Mesendoderm (in vitro differentiated cells): ENCODE measurements at regions not wholly inside any gene's neighbourhood (a gene's known extent, or its start where the extent isn't known, plus 50 kb on each side); places are given as distances from the start of the nearest gene placed in this dataset.

Source experiments
- DNase-seq: peaks from one replicate; pipeline ENCODE4 v3.0.0; 2013
- H2AK5ac ChIP-seq: 2 replicates; pipeline ENCODE4 v1.6.1; 2013; ENCODE audit warnings: low read length, inconsistent platforms
- H2BK120ac ChIP-seq: 2 replicates; pipeline ENCODE4 v1.6.1; 2013; ENCODE audit warnings: low read depth, mild to moderate bottlenecking, low read length, moderate library complexity, mixed read lengths
- H2BK15ac ChIP-seq: replicated peaks from 2 replicates; pipeline ENCODE4 v1.6.1; 2013; ENCODE audit warnings: low read depth, mild to moderate bottlenecking, moderate library complexity
- H2BK5ac ChIP-seq: 2 replicates; pipeline ENCODE4 v1.6.1; 2013; ENCODE audit warnings: low read length, inconsistent platforms
- H3K18ac ChIP-seq: 2 replicates; pipeline ENCODE4 v1.6.1; 2013; ENCODE audit warnings: mild to moderate bottlenecking, low read length, mixed read lengths
- H3K23ac ChIP-seq: one replicate; pipeline ENCODE4 v1.6.1; 2013; ENCODE audit warnings: low read length
- H3K27ac ChIP-seq: 2 replicates; pipeline ENCODE4 v1.5.1; 2013; ENCODE audit warnings: low read depth, mild to moderate bottlenecking, inconsistent platforms, low read length, moderate library complexity
- H3K27me3 ChIP-seq: 2 replicates; pipeline ENCODE4 v1.6.1; 2013; ENCODE audit warnings: low read length, control low read depth, mild to moderate bottlenecking, inconsistent platforms; ENCODE audit not compliant: insufficient read depth, poor library complexity
- H3K36me3 ChIP-seq: 2 replicates; pipeline ENCODE4 v1.6.1; 2013; ENCODE audit warnings: low read length, inconsistent platforms; ENCODE audit not compliant: control insufficient read depth, insufficient read depth
- H3K4ac ChIP-seq: one replicate; pipeline ENCODE4 v1.6.1; 2013; ENCODE audit warnings: low read depth, mild to moderate bottlenecking, low read length, moderate library complexity
- H3K4me1 ChIP-seq: 2 replicates; pipeline ENCODE4 v1.6.1; 2013; ENCODE audit warnings: low read depth, low read length, inconsistent platforms; ENCODE audit not compliant: control insufficient read depth
- H3K4me2 ChIP-seq: 2 replicates; pipeline ENCODE4 v1.6.1; 2013; ENCODE audit warnings: low read length
- H3K4me3 ChIP-seq: 2 replicates; pipeline ENCODE4 v1.5.1; 2013; ENCODE audit warnings: mild to moderate bottlenecking, low read length
- H3K56ac ChIP-seq: one replicate; pipeline ENCODE4 v1.6.1; 2013; ENCODE audit warnings: low read length
- H3K79me1 ChIP-seq: 2 replicates; pipeline ENCODE4 v1.6.1; 2013; ENCODE audit warnings: low read length, inconsistent platforms
- H3K79me2 ChIP-seq: 2 replicates; pipeline ENCODE4 v1.6.1; 2013; ENCODE audit warnings: mild to moderate bottlenecking, low read length; ENCODE audit not compliant: control insufficient read depth, insufficient read depth
- H3K9ac ChIP-seq: 2 replicates; pipeline ENCODE4 v1.6.1; 2013; ENCODE audit warnings: low read length, inconsistent platforms
- H4K5ac ChIP-seq: one replicate; pipeline ENCODE4 v1.6.1; 2013; ENCODE audit warnings: low read length
- H4K8ac ChIP-seq: one replicate; pipeline ENCODE4 v1.6.1; 2013; ENCODE audit warnings: low read depth, mild to moderate bottlenecking, control low read depth, low read length, moderate library complexity
- WGBS: extraction: QIAGEN DNeasy Blood & Tissue Kit; methylation state at CpG from one replicate; pipeline ENCODE4 v1.1.7; 2013; ENCODE audit warnings: low lambda C conversion rate, missing lambda C conversion rate; ENCODE audit not compliant: insufficient coverage; ENCODE audit errors: extremely low coverage; 5-methylcytosine and 5-hydroxymethylcytosine counted together

GRCh38 chr18:53952700-53953099, 271.8 kb downstream of the MBD2 start:
- WGBS, result no CpG with 5 or more reads among the region's 3 CpGs
- H2AK5ac ChIP-seq, result no peak overlapping the region
- H3K79me2 ChIP-seq, result no peaks in the 10 kb centered on the region
- no peak overlapping the region for H3K56ac ChIP-seq
- H3K9ac ChIP-seq, result no peak overlapping the region
- no peak overlapping the region for H3K18ac ChIP-seq
- H3K23ac ChIP-seq, result no peak overlapping the region
- H4K5ac ChIP-seq, result no peak overlapping the region
- no peak overlapping the region for H3K27ac ChIP-seq
- no peaks in the 10 kb centered on the region for H3K27me3 ChIP-seq
- no peak overlapping the region for H3K4me3 ChIP-seq
- H3K36me3 ChIP-seq, result no peaks in the 10 kb centered on the region
- no peak overlapping the region for H2BK15ac ChIP-seq
- no peaks in the 10 kb centered on the region for H3K79me1 ChIP-seq
- H2BK120ac ChIP-seq, result no peak overlapping the region
- no peak for DNase-seq
- no peak overlapping the region for H3K4ac ChIP-seq
- H4K8ac ChIP-seq, result no peak overlapping the region
- H3K4me1 ChIP-seq, result no peaks in the 10 kb centered on the region
- no peak overlapping the region for H2BK5ac ChIP-seq
- H3K4me2 ChIP-seq, result no peak overlapping the region

GRCh38 chr18:53950545-53950944, 273.9 kb downstream of the MBD2 start:
- Histone ChIP-seq H2BK5ac (no peak overlapping the region), H3K23ac (no peak overlapping the region), H2BK120ac (no peak overlapping the region), H3K27ac (no peak overlapping the region), H4K8ac (no peak overlapping the region), H3K27me3 (no peaks in the 10 kb centered on the region), H3K56ac (no peak overlapping the region), H3K9ac (no peak overlapping the region), H3K4ac (no peak overlapping the region), H3K4me3 (no peak overlapping the region), H4K5ac (no peak overlapping the region), H2BK15ac (no peak overlapping the region), H3K4me1 (no peaks in the 10 kb centered on the region), H3K79me2 (no peaks in the 10 kb centered on the region), H2AK5ac (no peak overlapping the region), H3K79me1 (no peaks in the 10 kb centered on the region), H3K4me2 (no peak overlapping the region), H3K18ac (no peak overlapping the region), H3K36me3 (no peaks in the 10 kb centered on the region)
- no CpG with 5 or more reads among the region's 1 CpG for WGBS
- DNase-seq, result peak; percentile 19

GRCh38 chr18:53948991-53949390, 275.5 kb downstream of the MBD2 start:
- H3K27ac ChIP-seq, result no peak overlapping the region
- H3K4me1 ChIP-seq, result no peaks in the 10 kb centered on the region
- no peak overlapping the region for H3K4me3 ChIP-seq
- H3K9ac ChIP-seq, result no peak overlapping the region
- no peaks in the 10 kb centered on the region for H3K79me1 ChIP-seq
- no peak for DNase-seq
- no peak overlapping the region for H2BK5ac ChIP-seq
- no peak overlapping the region for H3K4ac ChIP-seq
- H4K5ac ChIP-seq, result no peak overlapping the region
- H3K79me2 ChIP-seq, result no peaks in the 10 kb centered on the region
- no peaks in the 10 kb centered on the region for H3K36me3 ChIP-seq
- no peak overlapping the region for H3K23ac ChIP-seq
- no peak overlapping the region for H4K8ac ChIP-seq
- no peak overlapping the region for H2AK5ac ChIP-seq
- no peak overlapping the region for H3K56ac ChIP-seq
- no peaks in the 10 kb centered on the region for H3K27me3 ChIP-seq
- no peak overlapping the region for H2BK120ac ChIP-seq
- no peak overlapping the region for H3K4me2 ChIP-seq
- H2BK15ac ChIP-seq, result no peak overlapping the region
- H3K18ac ChIP-seq, result no peak overlapping the region

GRCh38 chr18:53947092-53947640, 277.3 kb downstream of the MBD2 start:
- Histone ChIP-seq H2AK5ac (no peak overlapping the region), H3K4ac (no peak overlapping the region), H2BK120ac (no peak overlapping the region), H3K4me3 (no peak overlapping the region), H3K27ac (no peak overlapping the region), H3K4me1 (no peaks in the 10 kb centered on the region), H3K79me1 (no peaks in the 10 kb centered on the region), H3K18ac (no peak overlapping the region), H4K8ac (no peak overlapping the region), H3K27me3 (no peaks in the 10 kb centered on the region), H3K9ac (no peak overlapping the region), H3K56ac (no peak overlapping the region), H3K4me2 (no peak overlapping the region), H3K23ac (no peak overlapping the region), H2BK5ac (no peak overlapping the region), H2BK15ac (no peak overlapping the region), H3K36me3 (no peaks in the 10 kb centered on the region), H4K5ac (no peak overlapping the region), H3K79me2 (no peaks in the 10 kb centered on the region)
- whole genome bisulfite sequencing, result no CpG with 5 or more reads among the region's 5 CpGs
- no peak for DNase-seq

- H3K36me3 ChIP-seq, result no peaks in the 10 kb centered on the region
- H3K4me2 ChIP-seq, result no peak overlapping the region
- no peak overlapping the region for H2BK15ac ChIP-seq
- no peak overlapping the region for H3K27ac ChIP-seq
- no peaks in the 10 kb centered on the region for H3K4me1 ChIP-seq
- no peaks in the 10 kb centered on the region for H3K79me2 ChIP-seq
- no peak overlapping the region for H3K56ac ChIP-seq
- H3K4ac ChIP-seq, result no peak overlapping the region
- H2BK5ac ChIP-seq, result no peak overlapping the region
- H3K27me3 ChIP-seq, result no peaks in the 10 kb centered on the region
- no peak overlapping the region for H4K5ac ChIP-seq
- H3K18ac ChIP-seq, result no peak overlapping the region
- no CpG with 5 or more reads among the region's 1 CpG for WGBS
- no peak overlapping the region for H2AK5ac ChIP-seq
- no peaks in the 10 kb centered on the region for H3K79me1 ChIP-seq
- DNase-seq, result no peak
- no peak overlapping the region for H3K4me3 ChIP-seq
- H2BK120ac ChIP-seq, result no peak overlapping the region
- H3K23ac ChIP-seq, result no peak overlapping the region
- no peak overlapping the region for H4K8ac ChIP-seq
- no peak overlapping the region for H3K9ac ChIP-seq
These were observed 277.9 kb downstream of the MBD2 start for GRCh38 chr18:53946594-53946993.

GRCh38 chr18:53944721-53945120, 279.7 kb downstream of the MBD2 start:
- Histone ChIP-seq H3K4me1 (no peaks in the 10 kb centered on the region), H3K4me2 (no peak overlapping the region), H3K4me3 (peak overlapping the region; percentile 16), H3K18ac (no peak overlapping the region), H3K56ac (no peak overlapping the region), H3K27ac (no peak overlapping the region), H3K36me3 (no peaks in the 10 kb centered on the region), H3K79me2 (no peaks in the 10 kb centered on the region), H4K8ac (no peak overlapping the region), H2AK5ac (no peak overlapping the region), H2BK120ac (no peak overlapping the region), H3K27me3 (no peaks in the 10 kb centered on the region), H3K4ac (no peak overlapping the region), H4K5ac (no peak overlapping the region), H2BK5ac (no peak overlapping the region), H2BK15ac (no peak overlapping the region), H3K23ac (no peak overlapping the region), H3K9ac (no peak overlapping the region), H3K79me1 (no peaks in the 10 kb centered on the region)
- no CpG with 5 or more reads among the region's 4 CpGs for WGBS
- peak; percentile 73 for DNase-seq
